ENCODE measurements at regions not wholly inside any gene's neighbourhood (a gene's known extent, or its start where the extent isn't known, plus 50 kb on each side); places are given as distances from the start of the nearest gene placed in this dataset.

GRCh38 chr4:110753466-110753865, 130.6 kb upstream of the PITX2 start:
- Histone ChIP-seq H3K27me3 (ENCODE audit: insufficient read depth, low read length) (no peaks in the 10 kb centered on the region), H3K9me3 (ENCODE audit: low read depth, low read length) (no peaks in the 10 kb centered on the region), H3K4me1 (ENCODE audit: insufficient read depth, low read length) (no peaks in the 10 kb centered on the region), H3K36me3 (ENCODE audit: insufficient read depth, low read length) (no peaks in the 10 kb centered on the region), H3K4me2 (ENCODE audit: insufficient read depth, low read length) (no peak overlapping the region), H3K27ac (ENCODE audit: low read depth, low read length) (no peak overlapping the region), H4K20me1 (ENCODE audit: insufficient read depth, low read length) (no peaks in the 10 kb centered on the region), H3K4me3 (ENCODE audit: insufficient read depth, low read length) (no peak overlapping the region), H2AFZ (ENCODE audit: low read length) (no peak overlapping the region), H3K79me2 (ENCODE audit: insufficient read depth, low read length) (no peaks in the 10 kb centered on the region)
- no peak for DNase-seq (ENCODE audit: insufficient read length, low spot score, missing footprints)
- no peak for TF ChIP-seq CTCF (IDR thresholded peaks at IDR 0.05; ENCODE audit: extremely low read depth, low read depth, low read length)

DNA sequence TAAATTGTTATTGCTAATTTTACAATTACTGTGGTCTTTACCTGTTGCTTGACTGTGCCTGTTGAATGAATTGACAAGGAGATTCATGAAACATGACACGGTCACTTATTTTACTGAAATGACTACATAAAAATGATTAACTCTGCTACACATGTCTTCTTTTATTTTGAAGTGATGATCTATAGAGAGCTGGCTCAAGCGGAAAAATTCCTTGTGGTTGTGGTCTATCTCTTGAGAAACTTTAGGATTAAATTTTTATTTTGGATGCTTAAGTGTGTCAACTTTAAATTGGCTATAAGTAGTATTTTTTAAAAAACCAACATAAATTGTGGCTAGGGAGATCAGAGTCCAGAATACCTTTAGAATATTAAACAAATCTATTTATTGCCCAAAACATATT, 131.8 kb upstream of the PITX2 start:
- Histone ChIP-seq H3K36me3 (ENCODE audit: insufficient read depth, low read length) (no peaks in the 10 kb centered on the region), H4K20me1 (ENCODE audit: insufficient read depth, low read length) (no peaks in the 10 kb centered on the region), H3K4me1 (ENCODE audit: insufficient read depth, low read length) (no peaks in the 10 kb centered on the region), H2AFZ (ENCODE audit: low read length) (no peak overlapping the region), H3K27ac (ENCODE audit: low read depth, low read length) (no peak overlapping the region), H3K27me3 (ENCODE audit: insufficient read depth, low read length) (no peaks in the 10 kb centered on the region), H3K9me3 (ENCODE audit: low read depth, low read length) (no peaks in the 10 kb centered on the region), H3K4me2 (ENCODE audit: insufficient read depth, low read length) (no peak overlapping the region), H3K4me3 (ENCODE audit: insufficient read depth, low read length) (no peak overlapping the region), H3K79me2 (ENCODE audit: insufficient read depth, low read length) (no peaks in the 10 kb centered on the region)
- no peak for DNase-seq (ENCODE audit: insufficient read length, low spot score, missing footprints)
- TF ChIP-seq CTCF (IDR thresholded peaks at IDR 0.05; ENCODE audit: extremely low read depth, low read depth, low read length): no peak

- Histone ChIP-seq H3K4me2 (ENCODE audit: insufficient read depth, low read length) (no peak overlapping the region), H4K20me1 (ENCODE audit: insufficient read depth, low read length) (no peaks in the 10 kb centered on the region), H3K27me3 (ENCODE audit: insufficient read depth, low read length) (no peaks in the 10 kb centered on the region), H3K9me3 (ENCODE audit: low read depth, low read length) (no peaks in the 10 kb centered on the region), H3K4me3 (ENCODE audit: insufficient read depth, low read length) (no peak overlapping the region), H3K27ac (ENCODE audit: low read depth, low read length) (no peak overlapping the region), H3K4me1 (ENCODE audit: insufficient read depth, low read length) (no peaks in the 10 kb centered on the region), H2AFZ (ENCODE audit: low read length) (no peak overlapping the region), H3K36me3 (ENCODE audit: insufficient read depth, low read length) (no peaks in the 10 kb centered on the region), H3K79me2 (ENCODE audit: insufficient read depth, low read length) (no peaks in the 10 kb centered on the region)
- DNase-seq (ENCODE audit: insufficient read length, low spot score, missing footprints): no peak
- TF ChIP-seq CTCF (IDR thresholded peaks at IDR 0.05; ENCODE audit: extremely low read depth, low read depth, low read length): no peak
Observed at GRCh38 chr4:110769578-110769977, 146.7 kb upstream of the PITX2 start.

GRCh38 chr4:110770353-110770752, 147.5 kb upstream of the PITX2 start:
- Histone ChIP-seq H4K20me1 (ENCODE audit: insufficient read depth, low read length) (no peaks in the 10 kb centered on the region), H3K27ac (ENCODE audit: low read depth, low read length) (no peak overlapping the region), H3K4me3 (ENCODE audit: insufficient read depth, low read length) (no peak overlapping the region), H3K4me1 (ENCODE audit: insufficient read depth, low read length) (no peaks in the 10 kb centered on the region), H3K79me2 (ENCODE audit: insufficient read depth, low read length) (no peaks in the 10 kb centered on the region), H3K27me3 (ENCODE audit: insufficient read depth, low read length) (no peaks in the 10 kb centered on the region), H3K36me3 (ENCODE audit: insufficient read depth, low read length) (no peaks in the 10 kb centered on the region), H2AFZ (ENCODE audit: low read length) (no peak overlapping the region), H3K4me2 (ENCODE audit: insufficient read depth, low read length) (no peak overlapping the region), H3K9me3 (ENCODE audit: low read depth, low read length) (no peaks in the 10 kb centered on the region)
- DNase-seq (ENCODE audit: insufficient read length, low spot score, missing footprints): peak; percentile 35
- TF ChIP-seq CTCF (IDR thresholded peaks at IDR 0.05; ENCODE audit: extremely low read depth, low read depth, low read length): no peak

Data from osteoblast (primary cell).